Mesodermal cell (in vitro differentiated cells): ENCODE measurements at regions not wholly inside any gene's neighbourhood (a gene's known extent, or its start where the extent isn't known, plus 50 kb on each side); places are given as distances from the start of the nearest gene placed in this dataset.
"Not testable (repeated sequence)": the region's sequence is repeated elsewhere in the genome, so short reads cannot be mapped to it uniquely, and the experiment has no call there.

ENCODE experiments used
- H3K27ac ChIP-seq: 2 replicates; pipeline ENCODE4 v1.7.0; 2013; ENCODE audit warnings: mild to moderate bottlenecking, low read depth, low read length, moderate library complexity; ENCODE audit not compliant: severe bottlenecking
- H3K36me3 ChIP-seq: 2 replicates; pipeline ENCODE4 v1.7.1; 2013; ENCODE audit warnings: mild to moderate bottlenecking, low read length, moderate library complexity; ENCODE audit not compliant: control insufficient read depth, insufficient read depth
- H3K4me1 ChIP-seq: one replicate; pipeline ENCODE4 v1.7.1; 2013; ENCODE audit warnings: mild to moderate bottlenecking, low read length; ENCODE audit not compliant: insufficient read depth, control insufficient read depth, poor library complexity, severe bottlenecking
- H3K4me3 ChIP-seq: 2 replicates; pipeline ENCODE4 v1.7.0; 2013; ENCODE audit warnings: low read length, control low read depth, mild to moderate bottlenecking; ENCODE audit not compliant: insufficient read depth, poor library complexity, severe bottlenecking; ENCODE audit errors: extremely low read depth
- H3K9me3 ChIP-seq: 2 replicates; pipeline ENCODE4 v1.7.1; 2013; ENCODE audit warnings: mild to moderate bottlenecking, low read length, moderate library complexity; ENCODE audit not compliant: control insufficient read depth
- WGBS, 2 experiments: methylation state at CpG; one replicate each; pipeline ENCODE4 v1.1.5; 2013; ENCODE audit warnings: missing lambda C conversion rate in 2 of 2; ENCODE audit not compliant: insufficient coverage in 2 of 2; 5-methylcytosine and 5-hydroxymethylcytosine counted together

GRCh38 chr7:57821438-57822382 is 371.7 kb downstream of the ZNF716 start:
- H3K27ac ChIP-seq: no peak overlapping the region
- H3K36me3 ChIP-seq: no peaks in the 10 kb centered on the region
- H3K4me1 ChIP-seq: no peaks in the 10 kb centered on the region
- 83 to 84% methylated on average over 43 to 47 of the region's 57 CpGs for WGBS, 2 experiments
- H3K4me3 ChIP-seq: no peak overlapping the region
- peaks cover 40% of the 10 kb centered on the region for H3K9me3 ChIP-seq

- not testable (repeated sequence) for H3K27ac ChIP-seq, H3K4me1 ChIP-seq, H3K36me3 ChIP-seq, H3K4me3 ChIP-seq
- H3K9me3 ChIP-seq: peaks cover 22% of the 10 kb centered on the region
- WGBS, 2 experiments: 50 to 60% methylated on average over 1 to 2 of the region's 2 CpGs
Observed at GRCh38 chr7:57826548-57826947, 376.6 kb downstream of the ZNF716 start.

DNA sequence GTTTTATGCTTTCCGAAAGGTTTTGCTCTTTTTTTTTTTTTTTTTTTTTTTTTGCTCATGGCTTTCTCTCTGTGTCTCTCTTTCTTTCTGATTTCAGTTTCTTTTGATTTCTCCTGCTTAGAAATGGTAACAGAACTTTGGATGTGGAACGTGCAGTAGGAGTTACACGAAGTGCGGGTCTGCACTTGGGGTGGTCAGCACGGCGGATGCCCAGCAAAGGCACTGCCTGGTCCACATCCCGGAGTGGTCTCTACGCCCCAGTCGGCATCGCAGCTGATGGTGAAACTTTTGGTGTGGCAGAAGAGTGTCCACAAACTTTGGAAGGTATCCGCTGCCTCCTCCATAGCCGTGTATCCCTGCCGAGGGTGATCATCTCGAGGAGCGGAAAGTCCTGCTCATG is 385.2 kb downstream of the ZNF716 start:
- 82% methylated on average over 3 of the region's 15 CpGs; no CpG with 5 or more reads in 1 of the 2 experiments for WGBS, 2 experiments
- H3K27ac ChIP-seq, H3K4me3 ChIP-seq, H3K36me3 ChIP-seq, H3K4me1 ChIP-seq, H3K9me3 ChIP-seq: not testable (repeated sequence)

DNA sequence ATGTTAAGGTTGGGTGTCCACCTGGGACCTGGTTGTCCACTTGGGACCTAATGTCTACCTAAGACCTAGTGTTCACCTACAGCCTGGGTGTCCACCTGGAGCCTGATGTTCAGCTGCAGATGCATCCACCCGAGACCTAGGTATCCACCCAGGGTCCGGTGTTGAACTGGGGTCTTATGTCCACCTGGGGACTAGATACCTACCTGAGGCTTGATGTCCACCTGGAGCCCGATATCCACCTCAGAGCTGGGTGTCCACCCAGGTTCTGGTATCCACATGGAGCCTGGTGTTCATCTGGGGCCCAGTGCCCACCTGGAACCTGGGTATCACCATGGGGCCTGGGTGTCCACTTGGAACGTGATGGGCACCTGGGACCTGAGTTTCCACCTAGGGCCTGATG is 389.2 kb downstream of the ZNF716 start:
- not testable (repeated sequence) for H3K36me3 ChIP-seq, H3K4me1 ChIP-seq, H3K27ac ChIP-seq, H3K9me3 ChIP-seq, H3K4me3 ChIP-seq
- 66 to 80% methylated on average over 1 to 3 of the region's 4 CpGs for WGBS, 2 experiments

DNA sequence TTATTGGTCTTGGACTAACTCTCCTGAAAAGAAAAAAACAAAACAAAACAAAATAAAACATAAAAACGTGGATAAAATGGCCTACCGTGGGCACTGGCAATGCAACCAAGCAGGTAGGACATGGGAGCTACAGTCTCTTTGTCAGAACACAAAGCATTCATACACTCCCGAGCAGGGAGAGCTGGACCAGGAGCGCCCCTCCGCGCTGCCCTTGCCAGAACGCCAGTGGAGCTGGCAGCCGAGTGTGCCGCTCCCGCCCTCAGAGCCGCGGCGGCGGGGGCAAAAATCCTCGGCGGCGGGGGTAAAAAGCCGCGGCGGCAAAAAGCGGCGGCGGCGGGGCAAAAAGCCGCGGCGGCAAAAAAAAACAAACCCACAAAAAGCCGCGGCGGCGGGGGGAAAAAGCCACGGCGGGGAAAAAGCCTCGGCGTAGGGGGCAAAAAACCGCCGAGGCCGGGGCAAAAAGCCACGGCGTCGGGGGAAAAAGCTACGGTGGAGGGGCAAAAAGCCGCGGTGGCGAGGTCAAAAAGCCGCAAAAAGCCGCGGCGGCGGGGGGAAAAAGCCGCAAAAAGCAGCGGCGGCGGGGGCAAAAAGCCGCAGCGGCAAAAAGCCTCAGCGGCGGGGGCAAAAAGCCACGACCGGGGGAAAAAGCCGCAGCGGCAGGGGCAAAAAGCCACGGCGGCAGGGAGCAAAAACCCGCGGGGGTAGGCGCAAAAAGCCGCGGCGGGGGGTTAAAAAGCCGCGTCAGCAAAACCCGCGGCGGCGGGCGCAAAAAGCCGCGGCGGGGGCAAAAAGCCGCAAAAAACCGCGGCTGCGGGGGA is 418.1 kb downstream of the ZNF716 start:
- no peaks in the 10 kb centered on the region for H3K4me1 ChIP-seq
- H3K27ac ChIP-seq: no peak overlapping the region
- no peaks in the 10 kb centered on the region for H3K36me3 ChIP-seq
- peaks cover 17% of the 10 kb centered on the region for H3K9me3 ChIP-seq
- no peak overlapping the region for H3K4me3 ChIP-seq
- 89 to 92% methylated on average over 25 to 64 of the region's 84 CpGs for WGBS, 2 experiments

DNA sequence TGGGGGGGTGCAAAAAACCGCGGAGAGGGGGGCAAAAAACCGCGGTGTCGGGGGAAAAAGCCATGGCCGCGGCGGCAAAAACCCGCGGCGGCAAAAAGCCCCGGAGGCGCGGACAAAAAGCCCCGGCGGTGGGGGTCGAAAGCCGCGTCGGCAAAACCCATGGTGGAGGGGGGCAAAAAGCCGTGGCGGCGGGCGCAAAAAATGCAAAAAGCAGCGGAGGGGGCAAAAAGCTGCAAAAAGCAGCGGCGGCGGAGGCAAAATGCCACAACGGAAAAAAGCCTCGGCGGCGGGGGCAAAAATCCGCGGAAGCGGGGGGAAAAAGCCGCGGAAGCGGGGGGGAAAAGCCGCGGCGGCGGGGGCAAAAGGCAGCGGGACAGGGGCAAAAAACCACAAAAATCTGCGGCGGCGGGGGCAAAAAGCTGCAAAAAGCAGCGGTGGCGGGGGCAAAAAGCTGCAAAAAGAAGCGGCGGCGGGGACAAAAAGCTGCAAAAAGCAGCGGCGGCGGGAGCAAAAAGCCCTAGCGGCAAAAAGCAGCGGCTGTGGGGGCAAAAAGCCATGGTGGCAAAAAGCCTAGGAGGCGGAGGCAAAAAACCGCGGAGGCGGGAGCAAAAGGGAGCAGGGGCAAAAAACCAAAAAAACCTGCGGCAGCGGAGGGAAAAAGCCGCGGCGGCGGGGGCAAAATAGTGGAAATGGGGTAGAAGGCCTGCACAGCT is 418.9 kb downstream of the ZNF716 start:
- H3K4me3 ChIP-seq: no peak overlapping the region
- H3K36me3 ChIP-seq: no peaks in the 10 kb centered on the region
- no peak overlapping the region for H3K27ac ChIP-seq
- H3K9me3 ChIP-seq: peaks cover 17% of the 10 kb centered on the region
- no peaks in the 10 kb centered on the region for H3K4me1 ChIP-seq
- WGBS, 2 experiments: 94% methylated on average over 60 of the region's 66 CpGs
